B cell (primary cell): ENCODE measurements at regions not wholly inside any gene's neighbourhood (a gene's known extent, or its start where the extent isn't known, plus 50 kb on each side); places are given as distances from the start of the nearest gene placed in this dataset.

ENCODE experiments used
- ATAC-seq: fragments of 200-7000 bp; cut with Tn5 transposase; one replicate; pipeline ENCODE4 v1.10.0; 2021; ENCODE audit warnings: low read depth, mild to moderate bottlenecking, moderate number of reproducible peaks, moderate library complexity
- CTCF ChIA-PET: fragments of 350-600 bp; sonication (Branson Sonifier 250); formaldehyde crosslinking; loops from one replicate; lab custom pipeline; 2021; ENCODE audit warnings: antibody characterized with exemption, inconsistent platforms; lab: Charles Lee
- POLR2A ChIA-PET: fragments of 350-600 bp; sonication (Branson Sonifier 250); formaldehyde crosslinking; loops from one replicate; lab custom pipeline; 2021; ENCODE audit warnings: antibody characterized with exemption; lab: Charles Lee
- DNase-seq: peaks from one replicate; pipeline ENCODE4 v3.0.0; 2013
- H2AFZ ChIP-seq: 2 replicates; pipeline ENCODE4 v1.6.1; 2012; ENCODE audit warnings: mild to moderate bottlenecking, low read depth, low read length; ENCODE audit not compliant: insufficient read depth, poor library complexity, severe bottlenecking
- H3K27ac ChIP-seq, 2 donors: 1 replicate in 1 of 2; 2 replicates in 1 of 2; pipeline ENCODE4 v1.5.1; 2012 to 2013; ENCODE audit warnings: low read length in 2 of 2, mild to moderate bottlenecking in 2 of 2, moderate library complexity in 1 of 2
- H3K27me3 ChIP-seq, 4 experiments: fragments of 200-600 bp in 1 of 4; sonication (generic) in 1 of 4; replicated peaks in 1 of 4; 1 replicate in 2 of 4; 2 replicates in 2 of 4; pipeline versions ENCODE4 v1.6.1 to v1.7.0; 2013 to 2016; ENCODE audit warnings: low read length in 3 of 4, mild to moderate bottlenecking in 2 of 4, mixed read lengths in 1 of 4, moderate library complexity in 1 of 4; ENCODE audit not compliant: insufficient read depth in 4 of 4, control insufficient read depth in 3 of 4; ENCODE audit errors: control extremely low read depth in 1 of 4
- H3K36me3 ChIP-seq, 2 experiments: replicated peaks in 1 of 2; 1 replicate in 1 of 2; 2 replicates in 1 of 2; pipeline versions ENCODE4 v1.6.1 to v1.7.1; 2013; ENCODE audit warnings: low read length in 1 of 2; ENCODE audit not compliant: insufficient read depth in 2 of 2, control insufficient read depth in 1 of 2; ENCODE audit errors: control extremely low read depth in 1 of 2, extremely low read depth in 1 of 2
- H3K4me1 ChIP-seq, 2 donors: fragments of 200-600 bp in 1 of 2; sonication (generic) in 1 of 2; 1 replicate in 1 of 2; 2 replicates in 1 of 2; pipeline versions ENCODE4 v1.5.1 to v1.6.1; 2013 to 2017; ENCODE audit warnings: low read length in 2 of 2; ENCODE audit not compliant: control insufficient read depth in 2 of 2, insufficient read depth in 2 of 2
- H3K4me2 ChIP-seq: replicated peaks from 2 replicates; pipeline ENCODE3; 2012; ENCODE audit warnings: mild to moderate bottlenecking, low read depth, low read length; ENCODE audit not compliant: poor library complexity, severe bottlenecking
- H3K4me3 ChIP-seq, 5 experiments: fragments of 200-600 bp in 1 of 5; sonication (generic) in 1 of 5; 1 replicate in 3 of 5; 2 replicates in 2 of 5; pipeline versions ENCODE4 v1.5.1 to v1.7.0; 2011 to 2016; ENCODE audit warnings: low read length in 4 of 5, mild to moderate bottlenecking in 4 of 5, low read depth in 2 of 5, control low read depth in 1 of 5, moderate library complexity in 1 of 5; ENCODE audit not compliant: insufficient read depth in 1 of 5; ENCODE audit errors: control extremely low read depth in 1 of 5, extremely low read depth in 1 of 5
- H3K79me2 ChIP-seq: fragments of 200-600 bp; sonication (generic); one replicate; pipeline ENCODE4 v1.6.0; 2016; ENCODE audit warnings: low read length; ENCODE audit not compliant: control insufficient read depth, insufficient read depth
- H3K9ac ChIP-seq: fragments of 200-600 bp; sonication (generic); 2 replicates; pipeline ENCODE4 v1.6.1; 2017; ENCODE audit warnings: mild to moderate bottlenecking, low read length, moderate library complexity
- H3K9me3 ChIP-seq, 3 donors: one replicate each; pipeline versions ENCODE4 v1.6.1 to v1.7.1; 2013; ENCODE audit warnings: low read length in 2 of 3; ENCODE audit not compliant: control insufficient read depth in 2 of 3, insufficient read depth in 1 of 3; ENCODE audit errors: control extremely low read depth in 1 of 3
- H4K20me1 ChIP-seq: 2 replicates; pipeline ENCODE4 v1.6.0; 2012; ENCODE audit warnings: mild to moderate bottlenecking, low read length; ENCODE audit not compliant: insufficient read depth, control insufficient read depth, poor library complexity, severe bottlenecking
- H3K27ac Mint-ChIP-seq: one replicate; pipeline ENCODE4 v1.8.0; 2021; ENCODE audit warnings: mixed read lengths
- H3K27me3 Mint-ChIP-seq: one replicate; pipeline ENCODE4 v1.8.0; 2021; ENCODE audit warnings: mixed read lengths
- H3K4me1 Mint-ChIP-seq: one replicate; pipeline ENCODE4 v1.8.0; 2021; ENCODE audit warnings: mixed read lengths
- H3K4me3 Mint-ChIP-seq: one replicate; pipeline ENCODE4 v1.8.0; 2021; ENCODE audit warnings: mixed read lengths
- H3K9me3 Mint-ChIP-seq: one replicate; pipeline ENCODE4 v1.8.0; 2022; ENCODE audit warnings: mixed read lengths; ENCODE audit not compliant: insufficient read depth
- EZH2 ChIP-seq: IDR thresholded peaks from 2 replicates; pipeline ENCODE4 v1.6.1; 2012; ENCODE audit warnings: borderline replicate concordance, low read depth, mild to moderate bottlenecking, moderate library complexity, low read length; ENCODE audit not compliant: insufficient read depth, poor library complexity, severe bottlenecking
- WGBS: methylation state at CpG from one replicate; pipeline ENCODE4 v1.1.5; 2013; ENCODE audit warnings: missing lambda C conversion rate; ENCODE audit not compliant: insufficient coverage; 5-methylcytosine and 5-hydroxymethylcytosine counted together
- intact Hi-C: fragments of 100-400 bp; cut with micrococcal nuclease; formaldehyde crosslinking; loops from one replicate; pipeline ENCODE4 v1.10.0; 2022
- TF ChIP-seq, protein P1 (sequence below): fragments of 200-600 bp; IDR thresholded peaks from one replicate; pipeline ENCODE4 v1.8.0; 2022; ENCODE audit warnings: antibody characterized with exemption, mild to moderate bottlenecking

DNA sequence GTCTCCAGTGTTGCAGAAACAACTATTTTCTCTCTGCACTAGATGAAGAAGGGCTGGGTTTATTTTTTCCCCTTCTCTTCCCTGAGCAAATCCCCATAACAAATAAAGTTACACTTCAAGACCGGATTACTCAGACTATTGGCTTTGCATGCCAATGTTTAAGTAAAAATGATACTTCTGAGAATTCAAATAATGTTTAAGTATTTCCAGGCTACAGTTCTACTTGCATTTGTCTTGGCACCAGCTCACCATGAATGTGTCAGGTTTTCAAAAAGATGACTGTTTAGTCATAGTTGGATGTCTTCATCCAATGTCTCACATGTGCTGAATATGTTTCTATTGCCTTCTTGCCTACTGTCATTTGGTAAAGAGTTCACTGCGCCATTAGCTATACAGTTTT, 912.6 kb downstream of the GATA3 start:
- H3K4me2 ChIP-seq: no peak overlapping the region
- no peak overlapping the region for H3K27ac ChIP-seq
- H2AFZ ChIP-seq: no peak overlapping the region
- no peak for ATAC-seq
- Mint-ChIP-seq H3K27ac (no peak overlapping the region), H3K9me3 (peaks cover 9% of the 10 kb centered on the region), H3K4me3 (no peak overlapping the region), H3K27me3 (no peaks in the 10 kb centered on the region), H3K4me1 (no peaks in the 10 kb centered on the region)
- H3K9me3 ChIP-seq: no peaks in the 10 kb centered on the region
- WGBS: no CpG with 5 or more reads among the region's 2 CpGs
- no peak overlapping the region for H3K4me3 ChIP-seq
- POLR2A ChIA-PET: no interaction called here
- H3K9ac ChIP-seq: no peak overlapping the region
- intact Hi-C loops: no loop called here
- H3K27me3 ChIP-seq: no peaks in the 10 kb centered on the region
- no peaks in the 10 kb centered on the region for H3K36me3 ChIP-seq
- no peak for DNase-seq
- no peaks in the 10 kb centered on the region for H4K20me1 ChIP-seq
- CTCF ChIA-PET: no interaction called here
- no peaks in the 10 kb centered on the region for H3K4me1 ChIP-seq
- no peaks in the 10 kb centered on the region for H3K79me2 ChIP-seq
- no peak for TF ChIP-seq EZH2
- TF ChIP-seq, protein P1, sequence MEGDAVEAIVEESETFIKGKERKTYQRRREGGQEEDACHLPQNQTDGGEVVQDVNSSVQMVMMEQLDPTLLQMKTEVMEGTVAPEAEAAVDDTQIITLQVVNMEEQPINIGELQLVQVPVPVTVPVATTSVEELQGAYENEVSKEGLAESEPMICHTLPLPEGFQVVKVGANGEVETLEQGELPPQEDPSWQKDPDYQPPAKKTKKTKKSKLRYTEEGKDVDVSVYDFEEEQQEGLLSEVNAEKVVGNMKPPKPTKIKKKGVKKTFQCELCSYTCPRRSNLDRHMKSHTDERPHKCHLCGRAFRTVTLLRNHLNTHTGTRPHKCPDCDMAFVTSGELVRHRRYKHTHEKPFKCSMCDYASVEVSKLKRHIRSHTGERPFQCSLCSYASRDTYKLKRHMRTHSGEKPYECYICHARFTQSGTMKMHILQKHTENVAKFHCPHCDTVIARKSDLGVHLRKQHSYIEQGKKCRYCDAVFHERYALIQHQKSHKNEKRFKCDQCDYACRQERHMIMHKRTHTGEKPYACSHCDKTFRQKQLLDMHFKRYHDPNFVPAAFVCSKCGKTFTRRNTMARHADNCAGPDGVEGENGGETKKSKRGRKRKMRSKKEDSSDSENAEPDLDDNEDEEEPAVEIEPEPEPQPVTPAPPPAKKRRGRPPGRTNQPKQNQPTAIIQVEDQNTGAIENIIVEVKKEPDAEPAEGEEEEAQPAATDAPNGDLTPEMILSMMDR: no peak

DNA sequence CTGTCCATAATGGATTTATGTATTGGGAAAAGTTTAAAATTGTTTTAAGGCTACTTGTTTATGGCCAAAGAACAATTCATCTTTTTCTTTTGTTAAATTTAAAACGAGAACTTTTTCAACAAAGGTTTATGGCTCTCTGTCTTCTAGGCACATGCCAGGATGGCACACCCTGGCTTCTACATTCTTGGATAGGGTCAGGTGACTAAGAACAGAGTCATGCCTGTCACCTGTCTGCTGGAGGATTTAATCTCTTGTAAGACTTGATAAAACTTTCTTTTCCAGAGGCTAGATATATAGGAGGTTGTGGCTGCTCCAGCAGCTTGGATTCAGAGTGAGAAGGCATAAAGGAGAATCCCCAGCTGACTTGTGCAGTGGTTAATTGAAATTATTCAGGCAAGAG, 915.4 kb downstream of the GATA3 start:
- no peak overlapping the region for H3K4me3 ChIP-seq
- H3K27me3 Mint-ChIP-seq: no peaks in the 10 kb centered on the region
- no peak overlapping the region for H2AFZ ChIP-seq
- H3K79me2 ChIP-seq: no peaks in the 10 kb centered on the region
- H3K9ac ChIP-seq: no peak overlapping the region
- H3K27ac Mint-ChIP-seq: no peak overlapping the region
- H3K27ac ChIP-seq: no peak overlapping the region
- H4K20me1 ChIP-seq: no peaks in the 10 kb centered on the region
- no peak overlapping the region for H3K4me2 ChIP-seq
- no peaks in the 10 kb centered on the region for H3K4me1 Mint-ChIP-seq
- H3K4me3 Mint-ChIP-seq: no peak overlapping the region
- H3K36me3 ChIP-seq: no peaks in the 10 kb centered on the region
- no peaks in the 10 kb centered on the region for H3K4me1 ChIP-seq
- intact Hi-C loops: no loop called here
- TF ChIP-seq, protein P1: no peak
- TF ChIP-seq EZH2: no peak
- DNase-seq (no peak), ATAC-seq (no peak)
- POLR2A ChIA-PET: no interaction called here
- H3K9me3 ChIP-seq: no peaks in the 10 kb centered on the region
- H3K9me3 Mint-ChIP-seq: peaks cover 9% of the 10 kb centered on the region
- CTCF ChIA-PET: no interaction called here
- no peaks in the 10 kb centered on the region for H3K27me3 ChIP-seq
- no CpG with 5 or more reads among the region's 1 CpG for WGBS
